GM20431 (cell line): ENCODE measurements at regions not wholly inside any gene's neighbourhood (a gene's known extent, or its start where the extent isn't known, plus 50 kb on each side); places are given as distances from the start of the nearest gene placed in this dataset.

Experiments
- in situ Hi-C: fragments of 300-500 bp; cut with MseI, MboI; formaldehyde crosslinking; loops from one replicate; pipeline ENCODE4 v1.15.0; 2020; ENCODE audit warnings: low sequenced_read_pairs; ENCODE audit not compliant: unreplicated experiment

GRCh38 chr10:108260383-108260906 lies 1095.9 kb upstream of the SORCS1 start:
- in situ Hi-C loops = no loop called here

GRCh38 chr10:108254089-108254488 lies 1089.6 kb upstream of the SORCS1 start:
- in situ Hi-C loops = no loop called here

- in situ Hi-C loops = no loop called here
Observed at GRCh38 chr10:108252771-108253170, 1088.3 kb upstream of the SORCS1 start.

GRCh38 chr10:108250936-108251620 lies 1086.6 kb upstream of the SORCS1 start:
- in situ Hi-C loops = no loop called here

- in situ Hi-C loops = no loop called here
Observed at GRCh38 chr10:108249940-108250339, 1085.4 kb upstream of the SORCS1 start.

GRCh38 chr10:108244443-108245228 lies 1080.1 kb upstream of the SORCS1 start:
- in situ Hi-C loops = no loop called here

- in situ Hi-C loops = no loop called here
Observed at GRCh38 chr10:108241166-108241565, 1076.7 kb upstream of the SORCS1 start.

GRCh38 chr10:108238261-108238660 lies 1073.8 kb upstream of the SORCS1 start:
- in situ Hi-C loops = no loop called here

- in situ Hi-C loops = no loop called here
Observed at GRCh38 chr10:108230478-108231170, 1066.1 kb upstream of the SORCS1 start.

GRCh38 chr10:108208732-108209131 lies 1044.2 kb upstream of the SORCS1 start:
- in situ Hi-C loops = no loop called here

- in situ Hi-C loops = no loop called here
Observed at GRCh38 chr10:108208038-108208437, 1043.5 kb upstream of the SORCS1 start.

- in situ Hi-C loops = no loop called here
Observed at GRCh38 chr10:108204528-108205305, 1040.2 kb upstream of the SORCS1 start.

- in situ Hi-C loops = no loop called here
Observed at GRCh38 chr10:108203905-108204527, 1039.5 kb upstream of the SORCS1 start.

GRCh38 chr10:108187408-108188012 lies 1023.0 kb upstream of the SORCS1 start:
- in situ Hi-C loops = no loop called here

GRCh38 chr10:108184114-108184513 lies 1019.6 kb upstream of the SORCS1 start:
- in situ Hi-C loops = no loop called here

- in situ Hi-C loops = no loop called here
Observed at GRCh38 chr10:108180878-108181277, 1016.4 kb upstream of the SORCS1 start.

GRCh38 chr10:108169846-108170245 lies 1005.3 kb upstream of the SORCS1 start:
- in situ Hi-C loops = no loop called here

- in situ Hi-C loops = no loop called here
Observed at GRCh38 chr10:108167766-108168165, 1003.3 kb upstream of the SORCS1 start.

GRCh38 chr10:108166401-108166800 lies 1001.9 kb upstream of the SORCS1 start:
- in situ Hi-C loops = no loop called here
